ENCODE measurements at regions not wholly inside any gene's neighbourhood (a gene's known extent, or its start where the extent isn't known, plus 50 kb on each side); places are given as distances from the start of the nearest gene placed in this dataset.

GRCh38 chr1:80657707-80658106, 1143.0 kb upstream of the ADGRL2 start:
- ChIA-PET POLR2A (no interaction called here), CTCF (ENCODE audit: unreplicated experiment) (no interaction called here)
- no peaks in the 10 kb centered on the region for H3K4me1 ChIP-seq (ENCODE audit: insufficient read depth, low read length, poor library complexity, severe bottlenecking)
- no peak overlapping the region for H3K4me2 ChIP-seq (ENCODE audit: low read length)
- H3K27ac ChIP-seq (ENCODE audit: low read depth, low read length, poor library complexity, severe bottlenecking): no peak overlapping the region
- intact Hi-C loops (cut with micrococcal nuclease; ENCODE audit: unreplicated experiment): no loop called here
- H3K4me3 ChIP-seq (ENCODE audit: low read depth, low read length, poor library complexity, severe bottlenecking): no peak overlapping the region
- no peak for DNase-seq (ENCODE audit: low spot score)
- H3K9me3 ChIP-seq (ENCODE audit: low read length): no peaks in the 10 kb centered on the region
- H3K79me2 ChIP-seq (ENCODE audit: insufficient read depth, low read depth, low read length): no peaks in the 10 kb centered on the region
- no peaks in the 10 kb centered on the region for H3K36me3 ChIP-seq (ENCODE audit: insufficient read depth, low read length)
- TF ChIP-seq, protein P1, sequence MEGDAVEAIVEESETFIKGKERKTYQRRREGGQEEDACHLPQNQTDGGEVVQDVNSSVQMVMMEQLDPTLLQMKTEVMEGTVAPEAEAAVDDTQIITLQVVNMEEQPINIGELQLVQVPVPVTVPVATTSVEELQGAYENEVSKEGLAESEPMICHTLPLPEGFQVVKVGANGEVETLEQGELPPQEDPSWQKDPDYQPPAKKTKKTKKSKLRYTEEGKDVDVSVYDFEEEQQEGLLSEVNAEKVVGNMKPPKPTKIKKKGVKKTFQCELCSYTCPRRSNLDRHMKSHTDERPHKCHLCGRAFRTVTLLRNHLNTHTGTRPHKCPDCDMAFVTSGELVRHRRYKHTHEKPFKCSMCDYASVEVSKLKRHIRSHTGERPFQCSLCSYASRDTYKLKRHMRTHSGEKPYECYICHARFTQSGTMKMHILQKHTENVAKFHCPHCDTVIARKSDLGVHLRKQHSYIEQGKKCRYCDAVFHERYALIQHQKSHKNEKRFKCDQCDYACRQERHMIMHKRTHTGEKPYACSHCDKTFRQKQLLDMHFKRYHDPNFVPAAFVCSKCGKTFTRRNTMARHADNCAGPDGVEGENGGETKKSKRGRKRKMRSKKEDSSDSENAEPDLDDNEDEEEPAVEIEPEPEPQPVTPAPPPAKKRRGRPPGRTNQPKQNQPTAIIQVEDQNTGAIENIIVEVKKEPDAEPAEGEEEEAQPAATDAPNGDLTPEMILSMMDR (conservative IDR thresholded peaks at IDR 0.05; ENCODE audit: low read length): no peak
- TF ChIP-seq EZH2phosphoT487 (IDR thresholded peaks at IDR 0.05; ENCODE audit: borderline replicate concordance, low read depth, low read length): no peak
- H4K20me1 ChIP-seq (ENCODE audit: insufficient read depth, low read length): no peaks in the 10 kb centered on the region
- no peak overlapping the region for H2AFZ ChIP-seq (ENCODE audit: low read length)
- no TSS peak for BruUV-seq (replicated peaks)
- no peaks in the 10 kb centered on the region for H3K9me2 ChIP-seq (ENCODE audit: insufficient read depth, low read length)

- Histone ChIP-seq H3K4me3 (ENCODE audit: low read depth, low read length, poor library complexity, severe bottlenecking) (no peak overlapping the region), H3K4me1 (ENCODE audit: insufficient read depth, low read length, poor library complexity, severe bottlenecking) (no peaks in the 10 kb centered on the region), H3K27ac (ENCODE audit: low read depth, low read length, poor library complexity, severe bottlenecking) (no peak overlapping the region), H3K36me3 (ENCODE audit: insufficient read depth, low read length) (no peaks in the 10 kb centered on the region), H3K79me2 (ENCODE audit: insufficient read depth, low read depth, low read length) (no peaks in the 10 kb centered on the region), H3K9me3 (ENCODE audit: low read length) (no peaks in the 10 kb centered on the region), H3K4me2 (ENCODE audit: low read length) (no peak overlapping the region), H4K20me1 (ENCODE audit: insufficient read depth, low read length) (no peaks in the 10 kb centered on the region), H2AFZ (ENCODE audit: low read length) (no peak overlapping the region), H3K9me2 (ENCODE audit: insufficient read depth, low read length) (no peaks in the 10 kb centered on the region)
- POLR2A ChIA-PET: interaction anchor here (1.3 kb wide), 1 partner anchor 17 kb away, joined by 4 read pairs; no protein-coding TSS in a partner anchor
- DNase-seq (ENCODE audit: low spot score): no peak
- no TSS peak for BruUV-seq (replicated peaks)
- TF ChIP-seq, protein P1 (conservative IDR thresholded peaks at IDR 0.05; ENCODE audit: low read length): no peak
- intact Hi-C loops (cut with micrococcal nuclease; ENCODE audit: unreplicated experiment): no loop called here
- CTCF ChIA-PET (ENCODE audit: unreplicated experiment): no interaction called here
These were observed 1143.6 kb upstream of the ADGRL2 start for GRCh38 chr1:80657044-80657643.

- H3K27ac ChIP-seq (ENCODE audit: low read depth, low read length, poor library complexity, severe bottlenecking): no peak overlapping the region
These were observed 1144.1 kb upstream of the ADGRL2 start for GRCh38 chr1:80656641-80657040.

More at GRCh38 chr1:80656641-80657040, 1144.1 kb upstream of the ADGRL2 start:
- Histone ChIP-seq H2AFZ (ENCODE audit: low read length) (no peak overlapping the region), H3K9me3 (ENCODE audit: low read length) (no peaks in the 10 kb centered on the region), H3K36me3 (ENCODE audit: insufficient read depth, low read length) (no peaks in the 10 kb centered on the region), H3K4me2 (ENCODE audit: low read length) (no peak overlapping the region), H3K79me2 (ENCODE audit: insufficient read depth, low read depth, low read length) (no peaks in the 10 kb centered on the region), H4K20me1 (ENCODE audit: insufficient read depth, low read length) (no peaks in the 10 kb centered on the region), H3K9me2 (ENCODE audit: insufficient read depth, low read length) (no peaks in the 10 kb centered on the region), H3K4me3 (ENCODE audit: low read depth, low read length, poor library complexity, severe bottlenecking) (no peak overlapping the region), H3K4me1 (ENCODE audit: insufficient read depth, low read length, poor library complexity, severe bottlenecking) (no peaks in the 10 kb centered on the region)
- TF ChIP-seq, protein P1 (conservative IDR thresholded peaks at IDR 0.05; ENCODE audit: low read length): no peak
- no peak for TF ChIP-seq EZH2phosphoT487 (IDR thresholded peaks at IDR 0.05; ENCODE audit: borderline replicate concordance, low read depth, low read length)
- POLR2A ChIA-PET: interaction anchor here (1.3 kb wide), 1 partner anchor 17 kb away, joined by 4 read pairs; no protein-coding TSS in a partner anchor
- BruUV-seq (replicated peaks): no TSS peak
- CTCF ChIA-PET (ENCODE audit: unreplicated experiment): no interaction called here
- DNase-seq (ENCODE audit: low spot score): no peak
- intact Hi-C loops (cut with micrococcal nuclease; ENCODE audit: unreplicated experiment): no loop called here
